GM18499 (cell line): ENCODE measurements at regions not wholly inside any gene's neighbourhood (a gene's known extent, or its start where the extent isn't known, plus 50 kb on each side); places are given as distances from the start of the nearest gene placed in this dataset.
A peak's percentile ranks its signal among the peaks of the same experiment; 100 is the strongest.

Source experiments
- ATAC-seq: cut with Tn5 transposase; IDR thresholded peaks from one replicate; pipeline ENCODE4 v1.9.1; 2021; ENCODE audit warnings: moderate number of reproducible peaks; ENCODE audit not compliant: insufficient read depth, unreplicated experiment

DNA sequence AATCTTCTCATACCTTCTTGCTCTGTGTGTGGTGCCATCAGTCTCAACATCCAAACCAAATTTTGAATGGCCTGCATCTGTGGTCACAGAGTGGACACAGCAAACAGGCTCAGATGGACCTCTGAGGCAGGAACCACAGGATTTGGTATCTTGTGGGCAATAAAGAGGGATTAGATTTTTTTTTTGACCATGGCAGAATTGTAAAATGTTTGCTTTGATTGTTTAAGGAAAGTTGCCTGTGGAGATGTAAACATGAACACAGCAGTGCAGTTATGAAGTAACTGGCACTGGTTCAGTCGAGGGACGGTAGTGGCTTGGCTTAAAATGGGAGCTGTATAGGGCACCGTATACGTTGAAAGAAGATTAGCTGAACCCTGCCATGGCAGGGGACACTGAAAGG is 464.7 kb downstream of the SH2D4B start:
- no peak for ATAC-seq

DNA sequence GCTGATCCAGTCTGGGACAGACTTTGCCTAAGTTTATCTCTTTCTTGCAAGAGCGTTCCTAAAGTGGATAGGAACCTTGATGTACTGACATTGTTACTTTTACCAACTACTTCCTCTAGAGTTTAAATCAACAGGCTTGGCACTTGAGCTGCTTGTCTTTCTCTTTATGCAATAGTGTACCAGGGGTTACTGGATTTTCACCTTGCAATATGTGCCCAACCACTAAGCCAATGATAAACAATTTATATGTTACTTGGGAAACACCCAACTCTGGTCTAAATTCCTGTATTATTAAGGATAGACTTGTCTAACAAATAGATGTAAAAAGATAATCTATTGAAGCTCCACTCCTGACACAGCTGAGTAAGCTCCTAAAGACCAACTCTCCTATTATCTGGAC is 470.2 kb downstream of the SH2D4B start:
- no peak for ATAC-seq

DNA sequence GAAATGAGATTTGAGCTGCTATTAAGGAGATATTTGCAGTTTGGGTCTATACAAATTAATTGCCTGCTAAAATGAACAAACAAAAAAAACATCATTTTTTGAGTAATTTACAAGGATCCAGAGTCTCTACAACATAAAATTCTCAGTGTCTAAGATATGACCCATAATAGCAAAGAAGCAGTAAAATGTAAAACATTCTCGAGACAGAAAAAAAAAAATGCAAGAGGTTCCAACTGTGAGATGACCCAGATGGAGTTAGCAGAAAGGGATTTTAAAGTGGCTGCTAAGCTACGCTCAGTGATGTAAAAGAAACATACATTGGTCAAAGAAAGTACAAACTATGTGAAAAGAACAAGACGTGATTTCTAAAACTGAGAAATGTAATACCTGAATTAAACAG is 471.0 kb downstream of the SH2D4B start:
- ATAC-seq: no peak

DNA sequence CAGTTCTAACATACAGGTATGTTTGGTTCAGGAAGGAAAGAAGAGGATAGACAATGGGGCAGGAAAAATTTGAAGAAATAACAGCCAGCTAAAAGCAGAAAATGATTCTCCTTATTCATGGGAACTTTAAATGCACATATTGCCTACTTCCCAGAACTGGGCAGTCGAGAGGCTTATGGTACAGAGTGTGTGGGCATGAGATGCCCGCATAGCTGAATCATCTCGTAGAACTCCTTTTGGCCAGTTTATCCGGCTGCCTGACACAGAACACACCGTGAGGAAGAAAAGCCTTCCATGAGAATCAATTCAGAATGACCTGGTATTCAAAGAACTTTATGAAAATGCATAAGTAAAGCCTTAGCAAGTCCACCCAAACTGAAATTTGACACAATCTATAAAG is 471.6 kb downstream of the SH2D4B start:
- ATAC-seq: no peak

DNA sequence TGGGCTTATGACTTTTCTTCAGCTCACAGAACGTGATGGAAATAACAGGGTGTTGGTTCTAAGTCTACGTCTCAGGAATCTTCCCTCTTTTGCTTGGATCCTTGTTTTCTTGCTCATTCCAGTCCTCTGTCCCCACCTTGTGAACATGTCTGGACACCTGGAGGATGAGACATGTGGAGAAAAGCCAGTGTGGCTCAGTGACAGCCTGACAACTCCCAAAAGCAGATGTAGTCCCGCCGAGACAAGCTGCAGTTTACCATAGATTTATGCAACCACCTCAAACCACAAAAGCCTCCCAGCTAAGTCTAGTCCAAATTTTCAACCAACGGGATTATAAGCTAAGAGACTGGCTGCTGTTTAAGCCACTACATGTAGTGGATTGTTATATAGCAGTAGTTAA is 476.1 kb downstream of the SH2D4B start:
- no peak for ATAC-seq

DNA sequence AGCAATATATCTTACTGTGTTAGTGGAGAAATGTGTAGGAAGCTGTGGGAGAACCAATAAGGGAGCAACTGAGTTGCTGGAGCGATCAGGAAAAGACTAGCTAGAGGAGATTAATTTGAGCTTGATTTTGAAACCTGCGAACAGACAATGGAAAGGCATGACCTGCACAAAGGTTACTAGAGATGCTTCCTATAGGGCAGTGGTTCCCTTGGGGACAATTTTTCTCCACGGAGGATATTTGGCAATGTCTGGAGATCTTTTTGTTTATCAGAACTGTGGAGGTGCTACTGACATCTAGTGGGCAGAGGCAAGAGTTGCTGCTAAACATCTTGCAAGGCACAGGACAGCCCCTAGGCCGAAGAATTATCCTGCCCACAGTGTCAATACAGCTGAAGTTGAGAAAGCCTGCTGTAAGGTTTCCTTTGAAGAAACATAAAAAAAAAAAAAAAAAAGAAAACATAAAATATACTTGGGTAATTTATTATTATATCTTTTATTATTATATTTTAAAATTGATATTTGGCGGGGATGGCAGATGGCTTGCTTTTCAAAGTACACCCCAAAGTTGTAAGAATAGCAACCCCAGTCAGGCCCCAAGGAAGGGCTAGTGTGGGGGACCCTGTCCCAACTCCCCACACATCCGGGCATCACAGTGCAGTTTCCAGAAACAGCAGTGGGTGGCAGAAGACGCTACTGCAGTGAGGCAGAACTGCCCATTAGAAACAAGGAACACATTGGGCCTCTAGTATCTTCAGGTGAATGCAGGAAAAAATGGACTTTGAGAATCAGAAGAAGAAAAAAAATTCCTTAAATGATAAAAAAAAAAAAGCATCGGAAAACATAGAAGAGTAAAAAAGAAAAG is 481.6 kb downstream of the SH2D4B start:
- peak; percentile 73 for ATAC-seq

DNA sequence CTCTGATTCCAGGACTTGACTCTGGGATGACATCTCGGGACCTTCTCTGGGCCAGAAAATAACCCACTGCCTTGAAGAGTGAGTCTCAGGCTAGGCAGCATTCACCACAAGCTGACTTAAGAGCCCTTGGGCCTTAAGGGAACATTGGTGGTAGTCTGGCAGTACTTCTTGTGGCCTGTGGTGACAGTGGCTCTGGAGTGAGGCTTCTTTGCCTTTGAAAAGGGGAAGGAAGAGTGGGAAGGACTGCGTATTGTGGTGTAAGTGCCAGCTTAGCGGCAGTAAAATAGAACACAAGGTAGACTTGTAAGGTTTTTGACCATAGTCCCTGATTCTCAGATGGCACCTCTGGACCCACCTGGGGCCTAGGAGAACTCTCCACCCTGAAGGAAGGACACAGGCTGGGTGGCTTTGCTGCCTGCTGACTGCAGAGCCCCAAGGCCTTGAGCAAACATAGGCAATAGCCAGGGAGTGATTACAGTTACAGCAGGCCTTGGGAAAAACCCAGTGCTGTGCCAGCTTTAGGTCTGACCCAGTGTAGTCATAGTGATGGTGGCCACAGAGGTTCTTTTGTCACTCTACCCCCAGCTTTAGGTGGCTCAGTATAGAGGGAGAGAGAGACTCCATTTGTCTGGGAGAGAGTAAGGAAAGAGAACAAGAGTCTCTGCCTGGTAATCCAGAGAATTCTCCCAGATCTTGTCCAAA is 483.9 kb downstream of the SH2D4B start:
- no peak for ATAC-seq

DNA sequence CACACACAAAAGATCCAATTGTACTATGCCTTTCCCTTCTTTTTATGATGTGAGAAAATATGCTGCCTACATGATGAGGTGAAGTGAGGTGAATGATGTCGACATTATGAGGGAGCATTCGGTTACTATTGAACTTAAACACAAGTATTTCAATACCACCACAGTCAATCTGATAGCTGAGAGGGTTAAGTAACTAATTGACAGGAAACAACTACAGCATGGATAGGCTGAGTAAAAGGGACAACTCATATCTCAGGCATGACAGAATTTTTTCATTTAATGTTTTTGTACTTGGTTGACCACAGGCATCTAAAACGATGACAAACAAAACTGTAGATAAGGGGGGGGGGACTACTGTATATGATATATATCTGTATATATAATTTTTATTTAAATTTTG is 488.9 kb downstream of the SH2D4B start:
- no peak for ATAC-seq

DNA sequence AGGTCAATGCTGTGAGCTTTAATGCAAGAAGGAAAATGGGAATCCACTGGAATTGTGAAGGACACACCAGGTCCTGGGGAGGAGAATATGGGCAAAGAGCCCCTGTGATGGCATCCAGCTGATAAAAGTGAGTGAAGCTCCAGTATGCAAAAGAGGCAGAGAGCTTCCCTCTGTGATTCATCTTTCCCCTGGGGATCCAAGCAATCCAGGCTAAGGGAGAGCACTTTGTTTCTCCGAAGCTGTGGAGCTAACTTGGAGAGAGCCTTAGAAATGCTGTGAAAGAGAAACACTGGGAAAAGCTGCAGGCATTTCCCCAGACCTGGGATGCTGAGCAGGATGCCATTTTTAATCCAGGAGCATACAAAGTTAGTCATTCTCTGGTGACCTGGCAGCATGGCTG is 489.5 kb downstream of the SH2D4B start:
- no peak for ATAC-seq

DNA sequence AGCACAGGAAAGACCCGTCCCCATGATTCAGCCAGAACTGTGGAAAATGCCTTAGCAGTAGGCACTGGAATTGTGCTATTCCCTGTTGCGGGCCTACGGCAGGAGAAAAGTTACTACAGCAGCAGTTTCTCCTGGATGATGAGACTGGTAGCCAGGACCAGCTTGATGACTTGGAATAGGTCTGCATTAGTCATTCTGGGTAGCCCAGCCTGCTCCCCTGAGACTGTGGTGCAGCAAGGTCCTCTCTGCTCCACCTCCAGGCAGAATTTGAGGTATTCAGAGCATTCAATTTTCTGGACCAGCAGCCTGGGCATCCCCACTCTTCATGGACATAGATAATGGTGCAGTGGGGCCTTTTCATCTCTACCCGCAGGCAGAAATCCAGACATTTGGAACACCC is 490.0 kb downstream of the SH2D4B start:
- ATAC-seq: no peak

DNA sequence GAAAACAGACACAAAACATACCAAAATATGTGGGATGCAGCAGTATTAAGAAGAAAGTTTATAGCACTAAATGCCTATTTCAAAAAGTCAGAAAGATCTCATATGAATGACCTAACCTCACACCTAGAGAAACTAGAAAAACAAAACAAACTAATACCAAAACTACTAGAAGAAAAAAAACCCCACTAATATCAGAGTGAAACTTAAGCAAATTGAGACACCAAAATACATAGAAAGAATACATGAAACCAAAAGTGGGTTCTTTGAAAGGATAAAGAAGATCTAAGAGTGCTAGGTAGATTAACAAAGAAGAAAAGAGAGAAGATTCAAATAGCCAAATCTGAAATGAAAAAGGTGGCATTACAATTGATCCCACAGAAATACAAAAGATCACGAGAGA is 494.1 kb downstream of the SH2D4B start:
- peak; percentile 88 for ATAC-seq

DNA sequence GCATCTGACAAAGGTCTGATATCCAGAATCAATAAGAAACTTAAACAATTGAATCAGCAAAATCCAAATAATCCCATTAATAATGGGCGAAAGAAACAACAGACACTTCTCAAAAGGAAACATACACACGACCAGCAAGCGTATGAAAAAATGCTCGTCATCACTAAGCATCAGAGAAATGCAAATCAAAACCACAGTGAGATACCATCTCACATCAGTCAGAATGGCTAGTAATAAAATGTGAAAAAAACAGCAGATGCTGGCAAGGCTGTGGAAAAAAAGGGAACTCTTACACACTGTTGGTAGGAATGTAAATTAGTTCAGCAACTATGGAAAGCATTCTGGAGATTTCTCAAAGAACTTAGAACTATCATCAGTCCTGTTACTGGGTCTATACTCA is 496.7 kb downstream of the SH2D4B start:
- ATAC-seq: no peak

DNA sequence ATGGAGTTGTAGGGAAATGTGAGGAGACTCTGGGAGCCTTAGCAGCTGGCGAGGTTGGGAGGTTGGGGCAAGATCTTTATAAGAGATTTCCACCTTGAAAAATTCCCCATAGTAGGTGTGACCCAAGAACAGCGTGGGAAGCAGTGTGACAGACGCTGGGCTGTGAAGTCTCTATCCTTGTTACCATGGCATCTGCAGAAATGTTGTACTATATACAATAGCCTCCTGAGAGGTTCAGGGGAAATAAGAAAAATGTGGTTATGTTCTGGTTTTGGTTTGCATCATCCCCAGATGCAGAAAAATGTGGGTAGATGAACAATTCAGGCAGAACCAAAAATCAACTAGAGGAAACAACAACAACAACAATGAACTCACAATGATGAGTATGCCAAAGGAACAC is 498.6 kb downstream of the SH2D4B start:
- peak; percentile 84 for ATAC-seq

DNA sequence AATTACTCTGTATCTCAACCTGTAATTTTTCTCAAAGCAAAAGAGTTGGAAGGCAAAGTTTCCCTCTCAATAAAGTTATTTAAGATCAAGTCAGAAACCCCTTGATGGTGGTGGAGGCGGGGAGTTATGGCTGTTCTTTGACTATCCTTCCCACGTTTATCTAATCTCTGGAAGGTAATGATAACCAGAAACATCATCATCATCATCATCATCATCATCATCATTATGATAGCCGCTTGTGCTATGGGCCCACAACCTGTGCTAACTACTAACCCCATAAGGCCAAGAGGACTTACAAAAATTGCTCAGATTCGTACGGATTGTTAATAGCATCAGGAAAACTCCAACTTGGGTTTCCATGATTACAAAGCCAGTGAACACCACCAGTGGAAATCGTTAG is 502.3 kb downstream of the SH2D4B start:
- ATAC-seq: no peak

DNA sequence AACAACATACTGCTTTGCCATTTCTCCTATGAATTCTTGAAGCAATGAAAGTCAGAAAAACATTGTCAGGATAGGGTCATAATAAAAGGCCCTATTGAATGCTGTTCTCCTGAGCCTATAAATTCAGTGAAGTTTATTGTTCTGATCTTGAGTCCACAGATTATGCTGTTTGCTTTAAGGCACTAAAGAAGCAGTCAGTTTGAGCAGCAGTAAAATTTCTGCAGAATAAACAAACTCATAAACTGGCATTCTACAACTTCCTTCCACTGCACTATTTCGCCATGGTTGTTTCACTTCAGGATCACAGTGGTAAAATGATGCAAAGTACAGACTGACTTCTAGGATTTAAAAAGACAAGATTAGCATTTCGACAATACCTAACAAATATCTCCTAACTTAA is 503.2 kb downstream of the SH2D4B start:
- no peak for ATAC-seq

DNA sequence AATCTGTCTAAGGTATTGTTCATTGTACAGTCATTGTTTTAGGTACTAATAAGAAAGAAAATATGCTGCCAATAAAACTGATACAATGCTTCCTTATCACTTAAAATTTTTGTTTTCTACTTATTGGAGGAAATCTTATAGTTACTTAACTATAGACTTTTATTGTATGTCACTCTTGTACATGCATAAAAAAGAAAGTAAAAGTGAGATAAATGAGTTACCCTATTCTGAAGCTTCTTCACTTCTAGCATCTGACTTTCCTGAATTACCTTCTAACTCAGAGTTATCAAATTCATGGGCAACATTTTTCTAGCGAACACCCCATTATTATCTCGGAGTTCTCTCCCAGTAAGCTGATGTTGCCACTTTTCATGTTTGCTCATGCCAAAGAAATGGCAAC is 504.9 kb downstream of the SH2D4B start:
- no peak for ATAC-seq

DNA sequence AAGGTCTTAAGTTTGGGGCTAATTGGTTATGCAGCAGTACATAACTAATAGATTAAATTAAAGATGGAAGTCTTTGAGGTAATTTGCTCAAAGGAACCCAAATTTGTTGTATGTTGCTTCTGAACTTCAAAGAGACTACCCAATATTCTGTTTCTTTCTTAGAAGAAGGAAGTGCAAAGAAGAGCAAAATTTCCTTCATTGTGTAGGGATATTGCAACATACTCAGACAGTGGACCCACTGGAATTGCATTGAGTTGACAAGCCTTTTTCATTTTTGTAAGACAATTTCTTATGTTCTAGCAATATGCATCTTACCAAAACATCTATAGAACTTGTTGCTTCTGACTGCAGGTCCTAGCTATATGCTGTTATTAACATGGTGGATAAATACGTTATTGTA is 527.8 kb downstream of the SH2D4B start:
- ATAC-seq: no peak

DNA sequence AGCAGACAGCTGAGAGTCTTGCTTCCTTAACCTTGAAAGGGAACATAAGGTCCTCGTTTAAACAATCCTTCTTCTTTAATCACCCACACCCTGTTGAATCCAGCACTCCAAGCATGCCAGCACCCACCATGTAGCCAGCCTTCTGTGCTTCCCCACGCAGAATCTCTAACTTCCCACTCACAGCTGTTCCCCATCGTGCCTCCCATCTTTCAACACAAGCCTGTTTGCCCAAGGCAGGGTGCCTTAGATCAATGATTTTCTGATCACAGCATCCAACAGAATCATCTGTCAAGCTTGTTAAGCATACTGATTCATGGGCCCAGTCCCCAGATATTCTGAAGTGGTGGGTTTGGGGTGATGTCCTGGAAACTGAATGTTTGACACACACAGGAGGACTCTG is 530.8 kb downstream of the SH2D4B start:
- no peak for ATAC-seq

DNA sequence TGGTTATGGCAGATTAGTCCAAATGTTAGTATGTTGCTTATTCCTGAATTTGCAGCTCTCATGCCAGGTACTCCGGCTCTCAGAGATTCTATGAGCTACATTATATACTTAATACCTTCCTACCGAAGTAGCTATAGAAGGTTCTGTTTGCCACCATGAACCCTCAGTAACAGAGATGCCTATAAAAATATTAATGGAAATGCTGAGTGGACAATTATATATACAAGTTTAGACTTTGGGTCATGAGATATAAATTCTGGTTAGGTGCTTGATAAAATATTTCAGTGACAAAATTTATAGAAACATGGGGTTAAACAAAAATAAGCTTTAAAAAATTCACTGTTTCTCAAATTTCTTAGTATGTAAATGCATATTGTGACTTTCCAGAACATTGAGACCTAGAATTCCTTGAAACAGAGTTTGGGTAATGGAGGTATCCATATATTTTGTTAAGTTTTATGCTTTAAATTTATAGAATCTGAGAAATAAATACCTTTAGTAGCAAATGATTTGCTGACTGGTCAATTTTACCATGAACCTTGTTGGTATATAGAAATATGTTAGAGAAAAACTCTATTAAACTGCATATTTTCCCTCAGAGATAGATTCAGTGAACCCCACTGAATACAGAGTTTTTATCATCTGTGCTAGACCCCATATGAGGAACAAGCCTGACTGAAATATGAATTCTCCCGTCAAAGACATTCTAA is 533.5 kb downstream of the SH2D4B start:
- no peak for ATAC-seq

DNA sequence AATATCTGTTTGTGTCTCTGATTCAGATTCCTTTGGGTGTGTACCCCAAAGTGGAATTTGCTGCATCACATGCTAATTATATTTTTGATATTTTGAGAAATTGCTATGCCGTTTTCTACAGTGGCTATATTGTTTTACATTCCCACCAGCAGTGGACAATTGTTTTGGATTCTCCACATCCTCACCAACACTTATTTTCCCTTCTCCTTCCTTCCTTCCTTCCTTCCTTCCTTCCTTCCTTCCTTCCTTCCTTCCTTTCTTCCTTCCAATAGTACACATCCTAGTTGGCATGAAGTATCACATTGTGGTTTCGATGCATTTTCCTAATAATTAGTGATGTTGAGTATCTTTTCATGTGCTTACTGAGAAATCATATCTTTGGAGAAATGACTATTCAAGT is 535.5 kb downstream of the SH2D4B start:
- no peak for ATAC-seq

DNA sequence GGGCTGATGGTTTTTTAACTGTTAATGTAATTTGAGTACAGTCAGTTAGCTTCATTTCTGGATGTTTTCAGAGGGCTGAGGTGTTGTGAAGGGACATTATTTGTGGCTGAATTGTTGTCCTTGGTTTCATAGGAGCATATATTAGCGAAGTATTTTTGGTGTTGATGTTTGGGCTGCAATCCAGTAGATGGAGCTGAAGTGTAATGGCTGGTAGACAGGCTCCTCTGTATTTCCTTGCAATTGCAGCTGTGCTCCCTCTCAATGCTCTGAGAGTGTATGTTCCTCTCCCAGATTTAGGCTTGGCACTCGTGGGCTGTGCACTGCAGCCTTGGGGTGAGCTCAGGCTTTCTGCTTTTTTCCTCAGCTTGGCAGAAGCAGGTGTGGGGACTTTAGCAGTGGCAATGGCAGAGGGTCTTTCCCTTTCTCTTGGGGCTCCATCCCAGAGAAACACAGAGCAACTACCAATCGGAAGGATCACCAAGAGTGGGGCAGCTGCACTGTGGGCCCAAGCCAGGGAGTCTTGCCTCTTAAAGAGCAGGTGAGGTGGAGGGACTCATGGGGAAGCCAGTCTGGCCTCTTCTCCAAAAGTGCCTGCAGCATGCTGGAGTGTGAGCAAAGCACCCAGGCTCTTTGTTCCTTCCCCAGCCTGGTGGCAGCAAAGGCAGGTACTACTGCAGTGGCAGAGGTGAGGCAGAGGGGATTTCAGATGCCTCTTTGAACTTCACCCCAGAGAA is 544.4 kb downstream of the SH2D4B start:
- ATAC-seq: peak; percentile 77
